Glomerular visceral epithelial cell (primary cell): ENCODE measurements at regions not wholly inside any gene's neighbourhood (a gene's known extent, or its start where the extent isn't known, plus 50 kb on each side); places are given as distances from the start of the nearest gene placed in this dataset.
"Not testable (repeated sequence)": the region's sequence is repeated elsewhere in the genome, so short reads cannot be mapped to it uniquely, and the experiment has no call there.

ENCODE experiments used
- DNase-seq: peaks from one replicate; pipeline ENCODE4 v3.0.0-alpha.2; 2016; ENCODE audit errors: extremely low spot score

DNA sequence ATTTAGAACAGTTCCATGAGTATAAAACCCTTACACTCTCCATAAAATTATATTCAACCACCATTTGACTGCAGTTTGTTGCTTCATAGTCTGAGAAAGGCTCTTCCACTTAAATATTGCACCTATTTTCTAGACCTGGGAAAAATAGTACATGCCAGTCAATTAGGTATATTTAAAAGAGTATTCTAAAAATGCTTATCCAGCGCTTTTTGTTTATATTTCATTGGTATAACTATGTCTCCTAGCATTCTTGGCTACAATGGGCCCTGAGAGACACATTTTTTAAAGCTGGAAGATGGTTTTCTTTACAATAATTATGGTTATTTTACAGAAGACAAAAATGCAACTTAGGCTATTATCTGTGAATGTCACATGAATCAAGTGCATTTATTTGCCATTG, 439.4 kb downstream of the KCNJ18 start:
- DNase-seq: no peak

DNA sequence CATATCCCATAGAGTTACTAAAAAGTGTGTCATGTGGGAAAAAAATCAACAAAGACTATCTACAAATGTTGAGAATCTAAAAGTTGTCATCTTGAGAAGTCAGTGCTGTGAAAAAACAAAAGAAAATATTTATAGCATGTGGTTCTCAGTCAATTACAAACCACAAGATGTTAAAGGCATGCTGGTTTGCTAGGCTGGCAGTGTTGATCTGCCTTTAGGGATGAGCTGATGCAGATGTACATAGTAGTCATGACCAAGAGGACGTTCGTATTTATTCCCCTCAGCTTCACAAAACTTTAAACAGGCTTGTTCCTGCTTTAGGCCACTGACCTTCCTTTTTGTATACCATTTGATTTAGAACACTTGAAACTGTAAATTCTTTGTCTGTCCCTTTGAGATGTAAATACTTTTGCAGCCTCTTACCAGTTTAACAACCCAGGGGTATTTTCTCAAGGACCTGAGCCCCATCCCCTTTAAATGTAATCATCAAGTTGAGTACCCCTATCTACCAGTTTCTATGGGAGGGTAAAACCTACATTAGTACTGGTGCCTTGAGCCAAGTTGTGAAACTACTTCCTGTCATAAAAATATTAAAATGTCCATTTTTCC, 446.6 kb downstream of the KCNJ18 start:
- DNase-seq: no peak

DNA sequence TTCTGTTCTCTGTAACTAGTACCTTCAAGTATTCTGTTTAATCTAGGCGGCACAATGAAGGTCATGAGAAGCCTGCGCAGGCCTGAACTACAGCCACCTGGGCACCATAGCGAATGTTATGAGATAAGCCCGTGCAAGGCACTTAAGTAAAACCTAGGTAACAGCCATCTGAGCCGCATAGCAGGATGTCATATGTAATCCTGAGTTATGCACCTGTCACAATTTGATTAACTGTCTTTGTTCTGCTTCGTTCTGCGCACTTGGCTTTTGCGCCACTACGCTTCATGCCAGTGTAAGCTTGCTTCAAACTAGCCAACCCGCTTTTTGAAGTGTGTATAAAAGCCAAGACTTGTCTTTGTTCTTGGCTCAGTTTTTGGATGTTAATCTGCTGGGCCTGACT, 449.8 kb downstream of the KCNJ18 start:
- DNase-seq: no peak

DNA sequence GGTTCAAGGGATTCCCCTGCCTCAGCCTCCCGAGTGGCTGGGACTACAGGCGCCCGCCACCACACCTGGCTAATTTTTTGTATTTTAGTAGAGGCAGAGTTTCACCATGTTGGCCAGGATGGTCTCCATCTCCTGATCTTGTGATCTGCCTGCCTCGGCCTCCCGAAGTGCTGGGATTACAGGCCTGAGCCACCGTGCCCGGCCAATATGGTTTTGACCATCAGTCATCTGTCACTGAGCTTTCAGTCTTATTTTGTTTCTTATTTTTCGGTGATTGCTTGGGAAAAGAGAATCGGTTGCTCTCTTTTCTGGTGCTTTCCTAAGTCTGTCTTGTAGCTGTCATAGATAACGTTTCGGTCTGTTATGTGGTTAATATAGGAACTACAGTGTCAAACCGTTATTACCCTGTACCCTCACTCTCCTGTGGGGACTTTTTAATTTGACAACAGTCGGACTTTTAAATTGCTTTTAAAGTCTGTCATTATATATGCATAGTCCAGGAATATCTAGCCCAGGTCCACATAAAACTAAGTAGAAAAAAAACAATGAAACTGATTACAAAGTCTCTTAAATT, 453.4 kb downstream of the KCNJ18 start:
- no peak for DNase-seq

DNA sequence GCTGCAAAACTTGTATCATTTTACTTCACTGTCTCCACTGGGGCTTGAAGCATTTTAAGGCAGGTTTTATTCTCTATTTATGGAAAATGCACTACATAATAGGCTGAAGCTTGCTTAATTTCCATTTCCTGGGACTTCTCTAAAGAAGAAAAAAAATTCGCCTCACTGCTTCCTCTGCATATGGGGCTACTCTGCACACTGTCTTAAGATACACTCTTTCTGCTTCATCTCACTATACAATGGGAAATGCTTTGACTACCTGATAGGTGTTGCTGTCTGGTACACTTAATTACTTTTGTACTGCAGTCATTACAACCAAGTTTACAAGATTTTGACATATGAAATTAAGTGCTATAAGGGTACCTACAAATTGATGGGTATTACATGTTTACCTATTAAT, 466.0 kb downstream of the KCNJ18 start:
- no peak for DNase-seq

- DNase-seq: no peak
These were observed 469.1 kb downstream of the KCNJ18 start for GRCh38 chr17:22161376-22161775.

GRCh38 chr17:22171631-22172030, 479.3 kb downstream of the KCNJ18 start:
- no peak for DNase-seq

DNA sequence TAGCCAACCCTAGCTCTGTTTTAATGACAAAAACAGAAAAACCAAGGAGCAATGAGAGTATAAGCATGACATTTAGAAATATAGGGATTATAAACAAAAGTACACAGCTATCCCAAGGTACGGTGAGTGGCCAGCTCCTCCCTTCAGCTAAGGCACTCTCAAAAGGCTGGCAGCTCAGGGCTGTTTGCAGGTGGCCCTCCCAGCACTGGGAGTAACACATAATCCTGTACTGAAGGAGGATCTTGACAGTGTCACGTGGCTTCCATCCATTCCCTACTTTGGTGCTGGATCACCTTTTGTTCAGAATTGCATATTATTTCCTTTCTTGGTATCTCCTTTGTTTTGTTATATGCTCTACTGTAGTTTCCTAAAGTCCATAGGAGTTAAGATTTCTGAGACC, 500.8 kb downstream of the KCNJ18 start:
- DNase-seq: no peak

GRCh38 chr17:22200187-22200586, 507.9 kb downstream of the KCNJ18 start:
- not testable (repeated sequence) for DNase-seq

DNA sequence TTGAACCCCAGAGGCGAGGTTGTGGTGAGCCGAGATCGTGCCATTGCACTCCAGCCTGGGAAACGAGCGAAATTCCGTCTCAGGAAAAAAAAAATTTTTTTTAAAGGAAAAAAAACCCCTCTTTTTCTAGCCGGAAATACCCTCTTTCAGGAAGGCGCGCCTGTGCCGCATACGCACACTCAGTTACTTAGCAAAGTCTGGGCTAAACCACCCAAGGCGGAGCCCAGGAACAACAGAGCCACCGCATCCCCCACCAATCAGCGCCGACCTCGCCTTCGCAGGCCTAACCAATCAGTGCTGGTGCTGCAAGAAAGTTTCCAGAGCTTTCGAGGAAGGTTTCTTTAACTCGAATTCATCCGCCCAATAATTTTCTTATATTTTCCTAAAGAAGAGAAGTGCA, 510.4 kb downstream of the KCNJ18 start:
- DNase-seq: no peak

- DNase-seq: no peak
These were observed 510.9 kb downstream of the KCNJ18 start for GRCh38 chr17:22203208-22203715.

DNA sequence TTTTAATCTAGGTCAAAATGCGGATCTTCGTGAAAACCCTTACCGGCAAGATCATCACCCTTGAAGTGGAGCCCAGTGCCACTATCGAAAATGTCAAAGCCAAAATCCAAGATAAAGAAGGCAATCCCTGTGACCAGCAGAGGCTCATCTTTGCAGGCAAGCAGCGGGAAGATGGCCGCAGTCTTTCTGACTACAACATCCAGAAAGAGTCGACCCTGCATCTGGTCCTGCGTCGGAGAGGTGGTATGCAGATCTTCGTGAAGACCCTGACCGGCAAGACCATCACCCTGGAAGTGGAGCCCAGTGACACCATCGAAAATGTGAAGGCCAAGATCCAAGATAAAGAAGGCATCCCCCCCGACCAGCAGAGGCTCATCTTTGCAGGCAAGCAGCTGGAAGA, 511.8 kb downstream of the KCNJ18 start:
- DNase-seq: not testable (repeated sequence)

GRCh38 chr17:22210212-22210611, 517.9 kb downstream of the KCNJ18 start:
- DNase-seq: not testable (repeated sequence)

DNA sequence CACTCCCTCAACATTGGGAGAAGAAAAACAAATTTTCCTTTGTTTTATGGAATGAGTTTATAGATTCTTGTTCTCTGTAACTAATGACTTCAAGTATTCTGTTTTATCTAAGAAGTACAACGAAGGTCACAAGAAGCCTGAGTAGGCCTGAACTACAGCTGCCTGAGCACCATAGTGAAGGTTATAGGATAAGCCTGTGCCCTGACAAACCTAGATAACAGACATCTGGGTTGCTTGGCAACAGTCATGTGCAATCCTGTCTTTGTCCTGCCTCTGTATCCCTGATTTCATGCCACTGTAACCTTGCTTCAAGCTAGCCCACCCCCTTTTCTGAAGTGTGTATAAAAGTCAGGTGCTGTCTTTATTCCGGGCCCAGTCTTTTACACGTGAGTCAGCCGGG, 520.8 kb downstream of the KCNJ18 start:
- not testable (repeated sequence) for DNase-seq

DNA sequence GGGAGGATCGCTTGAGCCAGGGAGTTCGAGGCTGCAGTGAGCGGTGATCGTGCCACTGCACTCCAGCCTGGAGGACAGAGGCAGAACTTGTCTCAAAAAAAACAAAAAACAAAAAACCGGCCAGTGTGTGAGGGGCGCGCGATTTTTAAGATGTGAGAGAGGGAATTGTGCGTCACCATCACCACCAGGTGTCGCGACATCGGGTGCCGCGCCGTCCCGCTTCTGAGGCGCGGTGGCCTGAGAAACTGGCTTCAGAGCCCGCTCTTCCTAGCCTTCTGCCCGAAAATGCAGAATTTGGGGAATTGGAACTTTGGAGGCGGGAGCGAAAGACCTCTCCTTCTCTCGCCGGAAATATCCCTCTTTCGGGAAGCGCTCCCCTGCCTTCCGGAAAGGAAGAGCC, 524.8 kb downstream of the KCNJ18 start:
- no peak for DNase-seq

DNA sequence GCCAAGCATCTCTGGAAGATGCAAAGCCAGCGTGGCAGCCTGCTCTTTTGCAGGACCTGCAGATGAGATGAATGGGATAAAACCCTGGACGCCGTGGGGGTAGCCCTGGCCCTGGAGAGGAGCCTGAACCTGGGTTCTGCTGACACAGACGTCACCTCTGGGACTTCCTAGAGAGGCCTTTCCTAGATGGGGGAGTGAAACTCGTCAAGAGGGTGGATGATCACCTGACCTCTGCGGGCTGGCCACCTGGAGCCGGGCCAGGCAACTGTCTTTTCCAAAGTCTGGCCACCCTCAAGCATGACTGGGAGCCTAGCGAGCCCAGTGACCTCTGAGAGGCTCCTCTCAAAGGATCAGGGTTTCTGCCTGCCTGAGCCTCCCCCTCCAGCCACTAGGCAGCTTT, 529.0 kb downstream of the KCNJ18 start:
- DNase-seq: no peak

GRCh38 chr17:22226477-22226876, 534.2 kb downstream of the KCNJ18 start:
- DNase-seq: not testable (repeated sequence)

GRCh38 chr17:22226932-22227331, 534.6 kb downstream of the KCNJ18 start:
- DNase-seq: not testable (repeated sequence)

- DNase-seq: not testable (repeated sequence)
These were observed 535.6 kb downstream of the KCNJ18 start for GRCh38 chr17:22227699-22228553.

GRCh38 chr17:22229821-22230220, 537.5 kb downstream of the KCNJ18 start:
- DNase-seq: not testable (repeated sequence)

DNA sequence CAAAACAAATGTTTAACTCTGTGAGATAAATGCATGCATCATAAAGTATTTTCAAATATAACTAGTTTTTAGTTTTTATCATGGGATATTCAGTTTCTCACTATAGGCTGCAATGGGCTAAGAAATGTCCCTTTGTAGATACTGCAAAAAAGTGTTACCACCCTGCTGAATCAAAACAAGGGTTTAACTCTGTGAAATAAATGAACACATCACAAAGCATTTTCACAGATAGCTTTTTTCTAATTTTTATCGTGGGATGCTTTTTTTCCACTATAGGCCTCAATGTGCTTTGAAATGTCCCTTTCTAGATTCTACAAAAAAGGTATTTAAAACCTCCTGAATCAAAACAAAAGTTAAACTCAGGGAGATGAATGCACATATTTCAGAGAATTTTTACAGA, 541.1 kb downstream of the KCNJ18 start:
- DNase-seq: no peak

- DNase-seq: no peak
These were observed 550.1 kb downstream of the KCNJ18 start for GRCh38 chr17:22242472-22242871.

DNA sequence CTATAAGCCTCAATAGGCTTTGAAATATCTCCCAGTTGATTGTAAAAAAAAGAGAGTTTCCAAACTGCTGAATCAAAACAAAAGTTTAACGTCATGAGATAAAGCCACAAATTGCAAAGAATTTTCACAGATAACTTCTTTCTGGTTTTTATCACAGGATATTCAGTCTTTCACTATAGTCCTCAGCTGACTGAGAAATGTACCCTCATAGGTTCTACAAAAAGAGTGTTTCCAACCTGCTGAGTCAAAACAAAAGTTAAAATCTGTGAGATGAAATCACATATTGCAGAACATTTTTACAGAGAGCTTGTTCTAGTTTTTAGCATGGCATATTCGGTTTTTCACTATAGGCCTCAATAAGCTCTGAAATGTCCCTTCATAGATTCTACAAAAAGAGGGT, 559.2 kb downstream of the KCNJ18 start:
- no peak for DNase-seq
